DMS53 (cell line): ENCODE measurements at regions not wholly inside any gene's neighbourhood (a gene's known extent, or its start where the extent isn't known, plus 50 kb on each side); places are given as distances from the start of the nearest gene placed in this dataset.

ENCODE experiments used
- DNase-seq: peaks from one replicate; lab custom pipeline; 2025; lab: John Stamatoyannopoulos, UW

- DNase-seq: no peak
Measured at GRCh38 chr22:47759909-47760308, 997.5 kb downstream of the TBC1D22A start.

GRCh38 chr22:47757741-47758140 lies 995.3 kb downstream of the TBC1D22A start:
- no peak for DNase-seq

GRCh38 chr22:47750086-47750485 lies 987.6 kb downstream of the TBC1D22A start:
- DNase-seq: no peak

GRCh38 chr22:47748957-47749356 lies 986.5 kb downstream of the TBC1D22A start:
- DNase-seq: no peak

GRCh38 chr22:47748271-47748670 lies 985.8 kb downstream of the TBC1D22A start:
- DNase-seq: no peak

GRCh38 chr22:47740109-47740805 lies 977.8 kb downstream of the TBC1D22A start:
- DNase-seq: no peak

- no peak for DNase-seq
Measured at GRCh38 chr22:47739291-47740015, 977.0 kb downstream of the TBC1D22A start.

GRCh38 chr22:47738472-47739013 lies 976.1 kb downstream of the TBC1D22A start:
- DNase-seq: no peak

- DNase-seq: no peak
Measured at GRCh38 chr22:47736186-47737034, 974.0 kb downstream of the TBC1D22A start.

GRCh38 chr22:47734511-47734910 lies 972.1 kb downstream of the TBC1D22A start:
- DNase-seq: no peak

- DNase-seq: no peak
Measured at GRCh38 chr22:47727641-47728040, 965.2 kb downstream of the TBC1D22A start.

- DNase-seq: no peak
Measured at GRCh38 chr22:47724751-47725150, 962.3 kb downstream of the TBC1D22A start.

- DNase-seq: no peak
Measured at GRCh38 chr22:47724030-47724429, 961.6 kb downstream of the TBC1D22A start.

- DNase-seq: no peak
Measured at GRCh38 chr22:47718337-47718736, 955.9 kb downstream of the TBC1D22A start.

- no peak for DNase-seq
Measured at GRCh38 chr22:47716890-47717615, 954.6 kb downstream of the TBC1D22A start.

- DNase-seq: no peak
Measured at GRCh38 chr22:47715866-47716578, 953.6 kb downstream of the TBC1D22A start.

GRCh38 chr22:47713941-47714340 lies 951.5 kb downstream of the TBC1D22A start:
- no peak for DNase-seq

GRCh38 chr22:47710135-47710534 lies 947.7 kb downstream of the TBC1D22A start:
- no peak for DNase-seq

- DNase-seq: no peak
Measured at GRCh38 chr22:47705350-47705749, 942.9 kb downstream of the TBC1D22A start.

GRCh38 chr22:47698906-47699305 lies 936.5 kb downstream of the TBC1D22A start:
- no peak for DNase-seq

- no peak for DNase-seq
Measured at GRCh38 chr22:47697861-47698260, 935.4 kb downstream of the TBC1D22A start.
